Kidney (tissue), 13 donors: ENCODE measurements at regions not wholly inside any gene's neighbourhood (a gene's known extent, or its start where the extent isn't known, plus 50 kb on each side); places are given as distances from the start of the nearest gene placed in this dataset.

Source experiments
- DNase-seq, 5 donors: peaks; one replicate each; pipeline ENCODE4 v3.0.0-alpha.2; 2013 to 2020
- FAIRE-seq: peaks from 2 replicates; lab custom pipeline; 2012; peaks lifted over from hg19 to GRCh38; lab: Jason Lieb, UNC
- H3K27ac ChIP-seq, 2 donors: one replicate each; pipeline ENCODE4 v1.7.0; 2013; ENCODE audit warnings: low read depth in 2 of 2, low read length in 2 of 2, inconsistent platforms in 1 of 2
- H3K27me3 ChIP-seq: one replicate; pipeline ENCODE4 v1.7.1; 2013; ENCODE audit warnings: low read length, inconsistent platforms; ENCODE audit not compliant: control insufficient read depth, insufficient read depth
- H3K36me3 ChIP-seq, 3 donors: one replicate each; pipeline versions ENCODE4 v1.7.0 to v1.7.1; 2013; ENCODE audit warnings: low read length in 3 of 3, control low read depth in 1 of 3, inconsistent platforms in 1 of 3; ENCODE audit not compliant: insufficient read depth in 3 of 3, control insufficient read depth in 2 of 3
- H3K4me1 ChIP-seq, 3 donors: one replicate each; pipeline versions ENCODE4 v1.7.0 to v1.7.1; 2013; ENCODE audit warnings: low read length in 3 of 3, inconsistent platforms in 1 of 3, low read depth in 1 of 3; ENCODE audit not compliant: control insufficient read depth in 2 of 3, insufficient read depth in 2 of 3
- H3K4me3 ChIP-seq, 3 donors: one replicate each; pipeline versions ENCODE4 v1.7.0 to v1.8.1; 2013; ENCODE audit warnings: low read length in 3 of 3, control low read depth in 1 of 3, inconsistent platforms in 1 of 3
- H3K9ac ChIP-seq, 3 donors: one replicate each; pipeline versions ENCODE4 v1.7.0 to v1.7.1; 2013; ENCODE audit warnings: low read length in 3 of 3, control low read depth in 1 of 3, inconsistent platforms in 1 of 3
- H3K9me3 ChIP-seq, 3 donors: one replicate each; pipeline versions ENCODE4 v1.7.0 to v1.7.1; 2013; ENCODE audit warnings: low read length in 3 of 3, control low read depth in 1 of 3, inconsistent platforms in 1 of 3; ENCODE audit not compliant: control insufficient read depth in 2 of 3, insufficient read depth in 1 of 3
- intact Hi-C: fragments of 100-400 bp; cut with DNase I; formaldehyde crosslinking; loops from one replicate; pipeline ENCODE4 v1.11.1; 2022
- TF ChIP-seq, protein P1 (sequence below): IDR thresholded peaks from 3 replicates; pipeline ENCODE4 v1.5.1; 2012; ENCODE audit warnings: mild to moderate bottlenecking, moderate library complexity, borderline replicate concordance; ENCODE audit not compliant: insufficient read depth; ENCODE audit errors: extremely low read depth
- donor health status: control.
- donor health status: control.
- donor health status: control.
- donor health status: control.
- donor health status: control.
- donor health status: DM: yes; HTN: yes; CAD: no.
- donor health status: Normal renal cell carcinoma (clear cell type).

DNA sequence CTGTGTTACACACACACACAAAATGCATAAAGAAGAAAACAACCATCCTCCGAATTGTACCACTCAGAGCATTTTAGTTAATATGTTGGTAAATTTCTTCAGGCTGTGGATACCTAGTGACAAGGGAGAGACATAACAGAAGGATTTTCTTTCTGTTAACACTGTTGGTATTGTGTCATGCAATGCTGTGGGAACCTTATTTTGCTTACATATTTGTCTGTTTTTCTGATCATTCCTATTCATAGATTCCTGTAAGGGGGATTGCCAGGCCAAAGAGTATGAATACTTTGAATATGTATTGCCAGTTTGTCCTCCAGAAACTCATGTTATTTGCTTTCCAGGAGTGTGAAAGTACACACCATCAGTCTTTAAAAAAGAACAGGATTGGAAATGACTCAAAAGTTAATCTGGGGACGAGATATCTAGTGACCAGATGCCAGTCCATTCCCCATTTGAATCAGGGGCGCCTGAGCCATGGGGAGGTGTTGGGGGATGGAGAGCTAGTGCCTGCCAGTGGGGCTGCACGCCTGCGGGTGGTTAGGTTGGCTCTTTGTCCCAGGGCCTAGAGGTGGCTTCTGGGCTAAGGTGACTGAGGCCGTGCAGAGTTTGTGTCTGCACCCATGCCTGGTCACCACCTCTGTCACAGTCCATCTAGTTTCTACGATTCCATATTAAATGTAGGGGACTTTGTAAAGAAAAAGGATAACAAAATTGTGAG is 142.0 kb downstream of the PTPN20 start:
- H3K27me3 ChIP-seq, result no peaks in the 10 kb centered on the region
- no peaks in the 10 kb centered on the region for H3K4me1 ChIP-seq
- H3K36me3 ChIP-seq, result no peaks in the 10 kb centered on the region
- intact Hi-C loops, result no loop called here
- DNase-seq, result no peak
- TF ChIP-seq, protein P1, sequence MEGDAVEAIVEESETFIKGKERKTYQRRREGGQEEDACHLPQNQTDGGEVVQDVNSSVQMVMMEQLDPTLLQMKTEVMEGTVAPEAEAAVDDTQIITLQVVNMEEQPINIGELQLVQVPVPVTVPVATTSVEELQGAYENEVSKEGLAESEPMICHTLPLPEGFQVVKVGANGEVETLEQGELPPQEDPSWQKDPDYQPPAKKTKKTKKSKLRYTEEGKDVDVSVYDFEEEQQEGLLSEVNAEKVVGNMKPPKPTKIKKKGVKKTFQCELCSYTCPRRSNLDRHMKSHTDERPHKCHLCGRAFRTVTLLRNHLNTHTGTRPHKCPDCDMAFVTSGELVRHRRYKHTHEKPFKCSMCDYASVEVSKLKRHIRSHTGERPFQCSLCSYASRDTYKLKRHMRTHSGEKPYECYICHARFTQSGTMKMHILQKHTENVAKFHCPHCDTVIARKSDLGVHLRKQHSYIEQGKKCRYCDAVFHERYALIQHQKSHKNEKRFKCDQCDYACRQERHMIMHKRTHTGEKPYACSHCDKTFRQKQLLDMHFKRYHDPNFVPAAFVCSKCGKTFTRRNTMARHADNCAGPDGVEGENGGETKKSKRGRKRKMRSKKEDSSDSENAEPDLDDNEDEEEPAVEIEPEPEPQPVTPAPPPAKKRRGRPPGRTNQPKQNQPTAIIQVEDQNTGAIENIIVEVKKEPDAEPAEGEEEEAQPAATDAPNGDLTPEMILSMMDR, result no peak
- H3K9ac ChIP-seq, result no peak overlapping the region
- H3K9me3 ChIP-seq, result no peaks in the 10 kb centered on the region
- FAIRE-seq, result no peak
- no peak overlapping the region for H3K27ac ChIP-seq
- H3K4me3 ChIP-seq, result no peak overlapping the region

DNA sequence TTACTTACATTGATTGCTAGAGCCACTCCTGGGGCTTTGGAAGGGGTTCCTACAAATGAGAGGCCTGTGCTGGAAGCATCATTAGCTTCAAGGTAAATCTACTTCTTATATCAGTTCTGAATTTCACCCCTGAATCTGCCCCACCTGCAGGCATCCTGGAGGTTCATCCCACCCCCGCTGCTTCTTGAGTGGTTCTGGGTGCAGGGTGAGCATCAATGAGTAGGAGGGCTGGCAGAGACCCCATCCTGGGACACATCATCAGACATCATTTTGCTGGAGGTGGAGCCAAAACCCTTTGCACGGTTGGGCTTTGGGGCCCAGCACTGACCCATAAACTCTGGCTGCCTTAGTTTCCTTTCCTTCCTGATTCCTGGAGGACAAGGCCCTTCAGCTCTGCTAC is 143.7 kb downstream of the PTPN20 start:
- DNase-seq (no peak), FAIRE-seq (no peak)
- Histone ChIP-seq H3K27ac (no peak overlapping the region), H3K9me3 (no peaks in the 10 kb centered on the region), H3K27me3 (no peaks in the 10 kb centered on the region), H3K4me3 (no peak overlapping the region), H3K36me3 (no peaks in the 10 kb centered on the region), H3K4me1 (no peaks in the 10 kb centered on the region), H3K9ac (no peak overlapping the region)
- TF ChIP-seq, protein P1, result no peak
- intact Hi-C loops, result no loop called here

DNA sequence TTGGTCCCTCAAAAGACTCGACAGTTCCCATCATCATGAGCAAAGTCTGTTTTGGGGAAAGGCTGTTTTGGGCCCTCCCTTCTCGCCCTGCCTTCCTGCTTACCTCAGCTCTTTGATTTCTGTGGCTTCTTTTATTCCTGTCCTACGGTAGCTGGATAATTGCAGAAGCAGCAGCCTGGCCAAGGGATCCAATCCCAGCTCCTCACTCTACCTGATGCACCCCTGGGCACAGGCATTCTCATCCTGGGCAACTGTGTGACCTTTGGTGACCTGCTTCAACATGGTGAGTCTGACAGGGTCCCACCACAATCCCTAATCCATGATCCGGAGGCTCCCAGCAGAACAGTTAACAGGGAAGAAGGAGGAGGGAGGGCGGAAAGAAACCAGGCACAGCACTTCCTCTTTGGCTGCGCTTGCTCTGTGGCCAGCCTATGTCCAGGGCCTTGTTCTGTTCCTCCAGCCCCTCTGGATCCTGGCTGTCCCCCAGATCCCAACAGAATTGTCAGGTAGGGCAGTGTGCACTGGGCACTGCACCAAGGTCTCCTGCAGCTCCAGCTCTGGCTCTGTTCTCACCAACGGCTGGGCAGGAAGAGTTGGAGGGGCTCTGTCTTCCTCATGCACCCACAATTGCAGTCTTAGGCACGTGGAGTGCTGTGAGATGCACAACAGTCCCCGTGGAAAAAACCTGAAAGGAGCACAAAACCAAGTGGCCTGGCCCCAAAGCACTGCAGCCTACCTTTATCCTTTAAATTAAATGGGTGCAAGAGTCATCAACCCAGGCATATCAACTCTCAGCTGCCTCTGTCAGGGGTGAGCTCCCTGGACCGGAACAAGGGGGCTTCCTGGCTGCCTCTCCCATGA is 144.4 kb downstream of the PTPN20 start:
- DNase-seq (no peak), FAIRE-seq (no peak)

More for the DNA sequence above, 144.4 kb downstream of the PTPN20 start:
- TF ChIP-seq, protein P1, result no peak
- intact Hi-C loops, result no loop called here
- Histone ChIP-seq H3K27me3 (no peaks in the 10 kb centered on the region), H3K4me1 (no peaks in the 10 kb centered on the region), H3K27ac (no peak overlapping the region), H3K4me3 (no peak overlapping the region), H3K36me3 (no peaks in the 10 kb centered on the region), H3K9ac (no peak overlapping the region), H3K9me3 (no peaks in the 10 kb centered on the region)
